Tibial nerve (tissue), 4 donors: ENCODE measurements at regions not wholly inside any gene's neighbourhood (a gene's known extent, or its start where the extent isn't known, plus 50 kb on each side); places are given as distances from the start of the nearest gene placed in this dataset.

Experiments used
- CTCF ChIP-seq, 5 experiments: fragments of 200-600 bp in 3 of 5; fragments of 450-650 bp in 2 of 5; sonication (generic) in 3 of 5; IDR thresholded peaks; one replicate each; pipeline ENCODE4 v1.5.1; 2016 to 2019; ENCODE audit warnings: antibody characterized with exemption in 5 of 5, mild to moderate bottlenecking in 3 of 5, moderate library complexity in 2 of 5
- EP300 ChIP-seq, 2 donors: sonication (generic); formaldehyde crosslinking; IDR thresholded peaks; one replicate each; pipeline ENCODE4 v1.6.1; 2017; ENCODE audit warnings: antibody characterized with exemption in 2 of 2, mild to moderate bottlenecking in 1 of 2
- POLR2A ChIP-seq, 2 donors: fragments of 450-650 bp; IDR thresholded peaks; one replicate each; pipeline ENCODE4 v1.6.1; 2017; ENCODE audit warnings: antibody characterized with exemption in 2 of 2, mild to moderate bottlenecking in 2 of 2, moderate library complexity in 2 of 2

GRCh38 chr6:15176816-15177370, 69.0 kb upstream of the JARID2 start:
- TF ChIP-seq CTCF (IDR thresholded peaks at IDR 0.05) (no peak), POLR2A (IDR thresholded peaks at IDR 0.05) (no peak), EP300 (IDR thresholded peaks at IDR 0.05) (no peak)
